ENCODE measurements at regions not wholly inside any gene's neighbourhood (a gene's known extent, or its start where the extent isn't known, plus 50 kb on each side); places are given as distances from the start of the nearest gene placed in this dataset.
"Not testable (repeated sequence)": the region's sequence is repeated elsewhere in the genome, so short reads cannot be mapped to it uniquely, and the experiment has no call there.

DNA sequence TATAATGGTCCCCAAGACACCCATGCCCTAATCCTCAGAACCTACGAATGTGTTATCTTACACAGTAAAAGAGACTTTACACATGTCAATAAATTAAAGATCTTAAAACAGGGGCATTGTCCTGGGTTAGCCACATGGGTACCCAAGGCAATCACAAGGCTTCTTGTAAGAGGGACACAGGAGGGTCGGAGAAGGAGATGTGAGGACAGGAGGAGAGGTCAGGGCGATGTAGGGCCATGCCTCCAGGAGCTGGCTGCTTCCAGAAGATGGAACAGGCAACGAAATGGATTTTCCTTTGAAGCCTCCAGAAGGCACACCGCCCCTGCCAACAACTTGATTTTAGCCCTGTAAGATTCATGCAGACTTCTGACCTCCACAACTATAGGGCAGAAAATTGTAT is 262.7 kb downstream of the MEX3B start:
- no peak overlapping the region for H3K27ac ChIP-seq

GRCh38 chr15:81781395-81781794 is 264.4 kb downstream of the MEX3B start:
- H3K27ac ChIP-seq: no peak overlapping the region
- TF ChIP-seq ZFX (IDR thresholded peaks at IDR 0.05): no peak
- TF ChIP-seq, protein P1, sequence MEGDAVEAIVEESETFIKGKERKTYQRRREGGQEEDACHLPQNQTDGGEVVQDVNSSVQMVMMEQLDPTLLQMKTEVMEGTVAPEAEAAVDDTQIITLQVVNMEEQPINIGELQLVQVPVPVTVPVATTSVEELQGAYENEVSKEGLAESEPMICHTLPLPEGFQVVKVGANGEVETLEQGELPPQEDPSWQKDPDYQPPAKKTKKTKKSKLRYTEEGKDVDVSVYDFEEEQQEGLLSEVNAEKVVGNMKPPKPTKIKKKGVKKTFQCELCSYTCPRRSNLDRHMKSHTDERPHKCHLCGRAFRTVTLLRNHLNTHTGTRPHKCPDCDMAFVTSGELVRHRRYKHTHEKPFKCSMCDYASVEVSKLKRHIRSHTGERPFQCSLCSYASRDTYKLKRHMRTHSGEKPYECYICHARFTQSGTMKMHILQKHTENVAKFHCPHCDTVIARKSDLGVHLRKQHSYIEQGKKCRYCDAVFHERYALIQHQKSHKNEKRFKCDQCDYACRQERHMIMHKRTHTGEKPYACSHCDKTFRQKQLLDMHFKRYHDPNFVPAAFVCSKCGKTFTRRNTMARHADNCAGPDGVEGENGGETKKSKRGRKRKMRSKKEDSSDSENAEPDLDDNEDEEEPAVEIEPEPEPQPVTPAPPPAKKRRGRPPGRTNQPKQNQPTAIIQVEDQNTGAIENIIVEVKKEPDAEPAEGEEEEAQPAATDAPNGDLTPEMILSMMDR (conservative IDR thresholded peaks at IDR 0.05): no peak

More for the DNA sequence above, 262.7 kb downstream of the MEX3B start:
- TF ChIP-seq, protein P1 (conservative IDR thresholded peaks at IDR 0.05): no peak
- no peak for TF ChIP-seq ZFX (IDR thresholded peaks at IDR 0.05)

- no peak overlapping the region for H3K27ac ChIP-seq
- no peak for TF ChIP-seq ZFX (IDR thresholded peaks at IDR 0.05)
- TF ChIP-seq, protein P1 (conservative IDR thresholded peaks at IDR 0.05): no peak
Measured at GRCh38 chr15:81780966-81781365, 264.9 kb downstream of the MEX3B start.

GRCh38 chr15:81779181-81779580 is 266.6 kb downstream of the MEX3B start:
- TF ChIP-seq, protein P1 (conservative IDR thresholded peaks at IDR 0.05): no peak
- TF ChIP-seq ZFX (IDR thresholded peaks at IDR 0.05): no peak
- H3K27ac ChIP-seq: no peak overlapping the region

- TF ChIP-seq ZFX (IDR thresholded peaks at IDR 0.05): no peak
- TF ChIP-seq, protein P1 (conservative IDR thresholded peaks at IDR 0.05): no peak
- no peak overlapping the region for H3K27ac ChIP-seq
Measured at GRCh38 chr15:81777546-81777945, 268.3 kb downstream of the MEX3B start.

GRCh38 chr15:81776976-81777375 is 268.8 kb downstream of the MEX3B start:
- no peak overlapping the region for H3K27ac ChIP-seq
- no peak for TF ChIP-seq ZFX (IDR thresholded peaks at IDR 0.05)
- TF ChIP-seq, protein P1 (conservative IDR thresholded peaks at IDR 0.05): no peak

- H3K27ac ChIP-seq: not testable (repeated sequence)
Measured at GRCh38 chr15:81775779-81776178, 270.0 kb downstream of the MEX3B start.

- TF ChIP-seq, protein P1 (conservative IDR thresholded peaks at IDR 0.05): no peak
- no peak for TF ChIP-seq ZFX (IDR thresholded peaks at IDR 0.05)
Measured at GRCh38 chr15:81774309-81774708, 271.5 kb downstream of the MEX3B start.

More at GRCh38 chr15:81774309-81774708, 271.5 kb downstream of the MEX3B start:
- H3K27ac ChIP-seq: no peak overlapping the region

All from C4-2B (cell line).